ENCODE measurements at regions not wholly inside any gene's neighbourhood (a gene's known extent, or its start where the extent isn't known, plus 50 kb on each side); places are given as distances from the start of the nearest gene placed in this dataset.
"Not testable (repeated sequence)": the region's sequence is repeated elsewhere in the genome, so short reads cannot be mapped to it uniquely, and the experiment has no call there.

- Histone ChIP-seq H3K9me3 (replicated peaks) (no peaks in the 10 kb centered on the region), H3K36me3 (no peaks in the 10 kb centered on the region), H3K4me3 (no peak overlapping the region), H3K27me3 (replicated peaks) (no peaks in the 10 kb centered on the region), H3K4me1 (replicated peaks) (peaks cover 21% of the 10 kb centered on the region), H3K27ac (no peak overlapping the region)
- DNase-seq (ENCODE audit: low read depth in 1 of 2, low spot score in 2 of 2) = no peak
These were observed 90.7 kb upstream of the HES1 start for GRCh38 chr3:194045289-194045688.

GRCh38 chr3:194045919-194046318 lies 90.0 kb upstream of the HES1 start:
- peaks cover 21% of the 10 kb centered on the region for H3K4me1 ChIP-seq (replicated peaks)
- no peaks in the 10 kb centered on the region for H3K27me3 ChIP-seq (replicated peaks)
- no peak overlapping the region for H3K27ac ChIP-seq
- no peak overlapping the region for H3K4me3 ChIP-seq
- H3K36me3 ChIP-seq = no peaks in the 10 kb centered on the region
- DNase-seq (ENCODE audit: low read depth in 1 of 2, low spot score in 2 of 2) = no peak
- H3K9me3 ChIP-seq (replicated peaks) = peaks cover 2% of the 10 kb centered on the region; the same call in 1 of the 2 replicates

- no peak overlapping the region for H3K27ac ChIP-seq
- H3K27me3 ChIP-seq (replicated peaks) = no peaks in the 10 kb centered on the region
- no peaks in the 10 kb centered on the region for H3K36me3 ChIP-seq
- no peak overlapping the region for H3K4me3 ChIP-seq
- peaks cover 21% of the 10 kb centered on the region for H3K4me1 ChIP-seq (replicated peaks)
- DNase-seq (ENCODE audit: low read depth in 1 of 2, low spot score in 2 of 2) = no peak
- H3K9me3 ChIP-seq (replicated peaks) = peaks cover 4% of the 10 kb centered on the region; the same call in 1 of the 2 replicates
These were observed 89.4 kb upstream of the HES1 start for GRCh38 chr3:194046531-194046930.

- H3K27ac ChIP-seq = no peak overlapping the region
- H3K4me3 ChIP-seq = no peak overlapping the region
- no peak for DNase-seq (ENCODE audit: low read depth in 1 of 2, low spot score in 2 of 2)
- no peaks in the 10 kb centered on the region for H3K36me3 ChIP-seq
- H3K9me3 ChIP-seq (replicated peaks) = peaks cover 4% of the 10 kb centered on the region; the same call in 1 of the 2 replicates
- no peaks in the 10 kb centered on the region for H3K27me3 ChIP-seq (replicated peaks)
- H3K4me1 ChIP-seq (replicated peaks) = peaks cover 21% of the 10 kb centered on the region
These were observed 88.8 kb upstream of the HES1 start for GRCh38 chr3:194046995-194047645.

- H3K27ac ChIP-seq = no peak overlapping the region
- H3K9me3 ChIP-seq (replicated peaks) = peaks cover 4% of the 10 kb centered on the region; the same call in 1 of the 2 replicates
- no peaks in the 10 kb centered on the region for H3K36me3 ChIP-seq
- H3K27me3 ChIP-seq (replicated peaks) = no peaks in the 10 kb centered on the region
- H3K4me1 ChIP-seq (replicated peaks) = no peaks in the 10 kb centered on the region
- H3K4me3 ChIP-seq = no peak overlapping the region
- DNase-seq (ENCODE audit: low read depth in 1 of 2, low spot score in 2 of 2) = no peak
These were observed 86.6 kb upstream of the HES1 start for GRCh38 chr3:194049394-194049793.

- Histone ChIP-seq H3K27me3 (replicated peaks) (no peaks in the 10 kb centered on the region), H3K27ac (no peak overlapping the region), H3K9me3 (replicated peaks) (peaks cover 4% of the 10 kb centered on the region; the same call in 1 of the 2 replicates), H3K36me3 (no peaks in the 10 kb centered on the region), H3K4me3 (no peak overlapping the region), H3K4me1 (replicated peaks) (no peaks in the 10 kb centered on the region)
- no peak for DNase-seq (ENCODE audit: low read depth in 1 of 2, low spot score in 2 of 2)
These were observed 85.1 kb upstream of the HES1 start for GRCh38 chr3:194050782-194051320.

GRCh38 chr3:194051366-194052149 lies 84.4 kb upstream of the HES1 start:
- Histone ChIP-seq H3K4me1 (replicated peaks) (no peaks in the 10 kb centered on the region), H3K27ac (no peak overlapping the region), H3K9me3 (replicated peaks) (peaks cover 4% of the 10 kb centered on the region; the same call in 1 of the 2 replicates), H3K36me3 (no peaks in the 10 kb centered on the region), H3K4me3 (no peak overlapping the region), H3K27me3 (replicated peaks) (no peaks in the 10 kb centered on the region)
- no peak for DNase-seq (ENCODE audit: low read depth in 1 of 2, low spot score in 2 of 2)

- no peak overlapping the region for H3K27ac ChIP-seq
- DNase-seq (ENCODE audit: low read depth in 1 of 2, low spot score in 2 of 2) = no peak
These were observed 82.8 kb upstream of the HES1 start for GRCh38 chr3:194053136-194053535.

GRCh38 chr3:194054016-194054415 lies 81.9 kb upstream of the HES1 start:
- H3K4me3 ChIP-seq = no peak overlapping the region
- H3K27me3 ChIP-seq (replicated peaks) = no peaks in the 10 kb centered on the region
- H3K27ac ChIP-seq = no peak overlapping the region
- H3K36me3 ChIP-seq = no peaks in the 10 kb centered on the region
- DNase-seq (ENCODE audit: low read depth in 1 of 2, low spot score in 2 of 2) = no peak
- peaks cover 11% of the 10 kb centered on the region for H3K4me1 ChIP-seq (replicated peaks)
- H3K9me3 ChIP-seq (replicated peaks) = peaks cover 4% of the 10 kb centered on the region; the same call in 1 of the 2 replicates

More at GRCh38 chr3:194053136-194053535, 82.8 kb upstream of the HES1 start:
- H3K27me3 ChIP-seq (replicated peaks) = no peaks in the 10 kb centered on the region
- H3K9me3 ChIP-seq (replicated peaks) = peaks cover 4% of the 10 kb centered on the region; the same call in 1 of the 2 replicates
- H3K4me3 ChIP-seq = no peak overlapping the region
- H3K4me1 ChIP-seq (replicated peaks) = peaks cover 6% of the 10 kb centered on the region
- no peaks in the 10 kb centered on the region for H3K36me3 ChIP-seq

GRCh38 chr3:194054540-194054939 lies 81.4 kb upstream of the HES1 start:
- no peak for DNase-seq (ENCODE audit: low read depth in 1 of 2, low spot score in 2 of 2)
- Histone ChIP-seq H3K4me3 (no peak overlapping the region), H3K36me3 (no peaks in the 10 kb centered on the region), H3K27me3 (replicated peaks) (no peaks in the 10 kb centered on the region), H3K27ac (no peak overlapping the region), H3K9me3 (replicated peaks) (peaks cover 4% of the 10 kb centered on the region; the same call in 1 of the 2 replicates), H3K4me1 (replicated peaks) (peaks cover 11% of the 10 kb centered on the region)

- Histone ChIP-seq H3K36me3 (no peaks in the 10 kb centered on the region), H3K4me1 (replicated peaks) (peaks cover 11% of the 10 kb centered on the region), H3K27ac (no peak overlapping the region), H3K9me3 (replicated peaks) (peaks cover 4% of the 10 kb centered on the region; the same call in 1 of the 2 replicates), H3K27me3 (replicated peaks) (no peaks in the 10 kb centered on the region), H3K4me3 (no peak overlapping the region)
- no peak for DNase-seq (ENCODE audit: low read depth in 1 of 2, low spot score in 2 of 2)
These were observed 81.0 kb upstream of the HES1 start for GRCh38 chr3:194054961-194055360.

- not testable (repeated sequence) for H3K9me3 ChIP-seq (replicated peaks); H3K27ac ChIP-seq; H3K4me3 ChIP-seq; DNase-seq (ENCODE audit: low read depth in 1 of 2, low spot score in 2 of 2); H3K27me3 ChIP-seq (replicated peaks); H3K36me3 ChIP-seq
- H3K4me1 ChIP-seq (replicated peaks) = peaks cover 11% of the 10 kb centered on the region
These were observed 79.6 kb upstream of the HES1 start for GRCh38 chr3:194056323-194056722.

- H3K36me3 ChIP-seq = no peaks in the 10 kb centered on the region
- no peak for DNase-seq (ENCODE audit: low read depth in 1 of 2, low spot score in 2 of 2)
- H3K9me3 ChIP-seq (replicated peaks) = no peaks in the 10 kb centered on the region
- H3K27ac ChIP-seq = no peak overlapping the region
- no peak overlapping the region for H3K4me3 ChIP-seq
- no peaks in the 10 kb centered on the region for H3K27me3 ChIP-seq (replicated peaks)
- H3K4me1 ChIP-seq (replicated peaks) = peaks cover 11% of the 10 kb centered on the region
These were observed 79.1 kb upstream of the HES1 start for GRCh38 chr3:194056731-194057415.
